H1 (cell line): ENCODE measurements at regions not wholly inside any gene's neighbourhood (a gene's known extent, or its start where the extent isn't known, plus 50 kb on each side); places are given as distances from the start of the nearest gene placed in this dataset.

ENCODE experiments used
- CHD7 ChIP-seq: fragments of 300-600 bp; sonication (generic); IDR thresholded peaks from 2 replicates; pipeline ENCODE4 v1.7.1; 2012; ENCODE audit warnings: low read length, moderate library complexity, mild to moderate bottlenecking, inconsistent platforms; ENCODE audit not compliant: insufficient replicate concordance
- MAX ChIP-seq: IDR thresholded peaks from 2 replicates; pipeline ENCODE4 v1.6.1; 2012; ENCODE audit warnings: inconsistent platforms

GRCh38 chr6:139592011-139592410, 217.6 kb upstream of the CITED2 start (continued):
- TF ChIP-seq CHD7 = no peak
- no peak for TF ChIP-seq MAX
